Activated T-helper 2 cell treated with anti-CD3 and anti-CD28 coated beads, Interferon-gamma antibody, Interleukin-2, Interleukin-4, amounts not matched to agents 10 μg/mL and 5 μg/mL and 100 μg/mL, durations not matched to agents 14 hours and 24 hours and 36 hours (primary cell): ENCODE measurements at regions not wholly inside any gene's neighbourhood (a gene's known extent, or its start where the extent isn't known, plus 50 kb on each side); places are given as distances from the start of the nearest gene placed in this dataset.

Source experiments
- DNase-seq: peaks from one replicate; pipeline ENCODE4 v3.0.0; 2021; ENCODE audit warnings: low spot score
- H3K27ac Mint-ChIP-seq: one replicate; pipeline ENCODE4 v1.8.0; 2021; ENCODE audit warnings: mixed read lengths
- H3K27me3 Mint-ChIP-seq: one replicate; pipeline ENCODE4 v1.8.0; 2021; ENCODE audit warnings: low read depth, mixed read lengths
- H3K36me3 Mint-ChIP-seq: one replicate; pipeline ENCODE4 v1.8.0; 2021; ENCODE audit warnings: low read depth, mixed read lengths
- H3K4me1 Mint-ChIP-seq: one replicate; pipeline ENCODE4 v1.8.0; 2021; ENCODE audit warnings: low read depth, mixed read lengths
- H3K4me3 Mint-ChIP-seq: one replicate; pipeline ENCODE4 v1.8.0; 2021; ENCODE audit warnings: low read depth, mild to moderate bottlenecking, moderate library complexity, mixed read lengths
- H3K9me3 Mint-ChIP-seq: one replicate; pipeline ENCODE4 v1.8.0; 2021; ENCODE audit warnings: mixed read lengths
- intact Hi-C: fragments of 100-400 bp; cut with micrococcal nuclease; formaldehyde crosslinking; loops from one replicate; pipeline ENCODE4 v1.15.1; 2023

DNA sequence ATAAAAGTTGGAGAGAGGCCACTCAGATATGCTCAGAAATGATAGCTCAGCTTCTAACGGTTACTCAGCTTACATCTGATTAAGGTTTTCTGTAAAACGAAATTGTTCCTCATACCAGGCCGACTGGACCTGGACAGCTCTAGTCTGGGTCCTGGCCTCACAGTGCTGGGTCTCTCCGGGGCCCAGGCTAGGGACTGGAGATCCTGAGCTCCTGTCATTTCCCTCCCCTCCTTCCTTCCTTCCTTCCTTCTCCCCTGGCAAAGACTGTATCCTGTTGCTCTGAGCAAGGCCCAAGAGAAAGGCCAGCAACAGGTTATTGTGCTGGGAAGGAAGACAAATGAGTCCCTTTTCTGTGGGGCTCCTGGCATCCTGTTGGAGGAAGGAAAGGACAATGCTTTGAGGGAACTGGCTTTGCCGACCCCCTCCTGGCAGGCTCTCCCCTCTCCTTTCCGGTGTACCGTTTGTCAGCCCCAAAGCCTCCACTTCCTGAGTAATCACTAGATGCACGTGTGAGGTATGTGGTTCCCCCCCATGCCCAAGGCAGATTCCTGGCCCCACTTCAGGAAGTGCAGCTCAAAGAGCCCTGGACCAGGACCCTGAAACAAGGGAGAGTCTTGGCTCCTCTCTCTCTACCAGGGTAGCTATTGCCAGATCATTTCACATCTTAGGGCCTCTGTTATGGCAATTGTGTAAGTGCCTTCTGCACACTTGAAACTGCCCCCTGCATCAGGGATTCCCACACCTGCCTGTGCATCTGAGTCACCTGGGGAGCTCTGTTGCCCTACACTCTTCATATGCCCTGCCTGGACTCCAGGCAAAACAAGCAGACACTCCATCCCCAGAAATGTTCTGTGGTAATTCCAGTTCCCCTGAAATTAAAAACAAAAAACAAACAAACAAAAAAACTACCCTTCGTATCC lies 212.7 kb upstream of the FGGY start:
- DNase-seq: no peak
- no peaks in the 10 kb centered on the region for H3K36me3 Mint-ChIP-seq
- peak overlapping the region; percentile 48 for H3K27ac Mint-ChIP-seq
- H3K4me3 Mint-ChIP-seq: no peak overlapping the region
- no peaks in the 10 kb centered on the region for H3K9me3 Mint-ChIP-seq
- H3K4me1 Mint-ChIP-seq: peaks cover 21% of the 10 kb centered on the region
- H3K27me3 Mint-ChIP-seq: no peaks in the 10 kb centered on the region
- intact Hi-C loops: no loop called here

DNA sequence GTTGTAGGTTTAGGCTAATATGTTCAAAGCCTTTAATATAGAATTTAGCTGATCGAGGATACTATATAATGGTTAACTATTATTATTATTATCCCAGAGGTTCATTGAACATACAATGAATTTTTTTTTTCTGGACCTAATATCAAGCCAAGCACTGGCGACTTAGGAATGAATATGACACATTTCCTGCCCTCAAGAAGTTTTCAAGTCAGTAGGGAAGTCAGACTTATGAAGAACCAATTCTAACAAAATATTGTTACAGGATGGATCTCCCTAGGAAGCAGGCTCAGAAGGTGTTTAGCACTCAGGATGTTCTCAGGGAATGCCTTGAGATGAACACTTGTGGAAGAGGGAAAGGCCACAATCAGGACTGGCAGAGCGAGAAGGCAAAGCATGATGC lies 211.8 kb upstream of the FGGY start:
- no peaks in the 10 kb centered on the region for H3K36me3 Mint-ChIP-seq
- no peak overlapping the region for H3K27ac Mint-ChIP-seq
- no peak for DNase-seq
- intact Hi-C loops: no loop called here
- H3K4me3 Mint-ChIP-seq: no peak overlapping the region
- H3K9me3 Mint-ChIP-seq: no peaks in the 10 kb centered on the region
- peaks cover 12% of the 10 kb centered on the region for H3K4me1 Mint-ChIP-seq
- no peaks in the 10 kb centered on the region for H3K27me3 Mint-ChIP-seq

DNA sequence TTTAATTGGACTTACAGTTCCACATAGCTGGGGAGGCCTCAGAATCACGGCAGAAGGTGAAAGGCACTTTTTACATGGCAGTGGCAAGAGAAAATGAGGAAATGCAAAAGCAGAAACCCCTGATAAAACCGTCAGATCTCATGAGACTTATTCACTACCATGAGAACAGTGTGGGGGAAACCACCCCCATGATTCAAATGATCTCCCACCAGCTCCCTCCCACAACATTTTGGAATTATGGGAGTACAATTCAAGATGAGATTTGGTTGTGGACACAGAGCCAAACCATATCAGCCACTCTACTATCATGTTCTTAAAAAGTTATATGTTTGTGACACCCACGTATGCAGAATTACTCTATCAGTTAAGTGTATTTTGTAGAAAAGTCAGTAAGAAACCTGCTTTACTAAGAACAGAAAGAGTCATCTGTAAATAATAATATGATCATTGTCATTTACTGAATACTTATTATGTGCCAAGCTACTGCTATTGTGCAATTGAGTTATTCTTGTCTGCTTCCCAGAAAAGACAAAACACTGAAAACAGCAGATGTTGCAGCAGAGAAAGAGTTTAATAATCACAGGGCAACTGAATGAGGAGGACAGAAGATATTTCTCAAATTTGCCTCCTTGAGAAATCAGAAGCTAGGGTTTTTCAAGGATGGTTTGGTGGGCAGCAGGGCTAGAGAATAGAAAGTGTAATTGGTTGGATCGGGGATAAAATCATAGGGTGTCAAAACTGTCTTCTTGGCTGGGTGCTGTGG lies 207.7 kb upstream of the FGGY start:
- Mint-ChIP-seq H3K27ac (no peak overlapping the region), H3K36me3 (no peaks in the 10 kb centered on the region), H3K4me3 (no peak overlapping the region), H3K27me3 (peaks cover 2% of the 10 kb centered on the region), H3K9me3 (no peaks in the 10 kb centered on the region), H3K4me1 (peaks cover 18% of the 10 kb centered on the region)
- DNase-seq: no peak
- intact Hi-C loops: no loop called here

DNA sequence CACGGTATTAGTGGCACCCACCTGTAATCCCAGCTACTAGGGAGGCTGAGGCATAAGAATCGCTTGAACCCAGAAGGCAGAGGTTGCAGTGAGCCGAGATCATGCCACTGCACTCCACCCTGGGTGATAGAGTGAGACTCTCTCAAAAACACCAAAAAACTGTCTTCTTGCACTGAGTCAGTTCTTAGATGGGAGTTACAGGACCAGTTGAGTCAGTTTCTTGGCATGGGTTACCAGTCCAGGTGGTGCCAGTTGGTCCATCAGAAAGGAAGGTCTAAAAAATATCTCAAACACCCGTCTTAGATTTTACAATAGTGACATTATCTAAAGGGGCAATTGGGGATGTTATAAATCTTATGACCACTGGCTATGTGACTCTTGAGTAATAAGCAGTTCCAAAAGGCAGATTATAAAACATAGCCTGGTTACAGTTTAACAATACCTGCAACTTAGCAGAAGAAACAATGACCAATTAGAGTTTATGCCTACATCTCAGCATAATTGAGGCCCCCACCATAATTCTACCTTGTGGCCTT lies 206.9 kb upstream of the FGGY start:
- no peak overlapping the region for H3K27ac Mint-ChIP-seq
- H3K4me1 Mint-ChIP-seq: peaks cover 13% of the 10 kb centered on the region
- intact Hi-C loops: no loop called here
- no peak overlapping the region for H3K4me3 Mint-ChIP-seq
- H3K27me3 Mint-ChIP-seq: peaks cover 2% of the 10 kb centered on the region
- no peaks in the 10 kb centered on the region for H3K36me3 Mint-ChIP-seq
- no peaks in the 10 kb centered on the region for H3K9me3 Mint-ChIP-seq
- DNase-seq: no peak

DNA sequence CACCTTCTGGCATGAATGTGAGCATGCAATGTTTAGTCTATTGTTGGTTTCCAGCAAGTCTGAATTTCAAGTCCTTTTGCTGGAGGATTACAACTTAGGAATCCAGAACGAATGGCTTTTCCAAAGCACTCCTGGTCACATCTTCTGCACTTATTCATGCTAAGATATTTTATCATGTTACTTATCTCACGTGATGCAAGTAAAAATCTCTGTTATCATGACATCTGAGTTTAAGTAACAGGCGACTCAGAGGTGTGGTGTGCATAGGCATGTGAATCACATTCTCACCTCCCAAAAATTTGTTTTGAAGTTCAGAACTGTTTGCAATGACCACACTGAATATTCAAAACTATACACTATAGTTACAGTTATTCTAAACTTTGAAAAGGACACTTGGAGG lies 204.8 kb upstream of the FGGY start:
- H3K4me3 Mint-ChIP-seq: no peak overlapping the region
- H3K36me3 Mint-ChIP-seq: no peaks in the 10 kb centered on the region
- peaks cover 13% of the 10 kb centered on the region for H3K4me1 Mint-ChIP-seq
- no peak overlapping the region for H3K27ac Mint-ChIP-seq
- intact Hi-C loops: no loop called here
- no peaks in the 10 kb centered on the region for H3K9me3 Mint-ChIP-seq
- DNase-seq: no peak
- H3K27me3 Mint-ChIP-seq: peaks cover 2% of the 10 kb centered on the region

DNA sequence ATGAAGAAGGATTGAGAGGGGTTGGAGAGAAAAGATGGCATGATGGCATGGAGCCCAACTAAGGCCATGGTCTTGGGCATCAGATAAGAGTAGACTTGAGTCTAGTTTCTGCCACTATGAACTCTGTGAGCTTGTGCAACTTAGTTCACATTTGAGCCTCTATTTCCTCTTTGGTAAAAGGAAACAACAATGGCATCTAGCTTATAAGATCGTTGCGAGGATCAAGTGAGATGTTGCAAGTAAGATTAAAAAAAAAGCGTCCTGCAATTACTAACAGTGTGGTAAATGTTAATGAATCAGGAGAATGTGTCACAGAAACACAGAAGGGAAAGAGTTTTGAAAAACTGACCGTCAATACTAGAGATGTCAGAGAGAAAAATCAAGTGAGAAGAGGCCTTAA lies 202.9 kb upstream of the FGGY start:
- H3K27me3 Mint-ChIP-seq: peaks cover 5% of the 10 kb centered on the region

DNA sequence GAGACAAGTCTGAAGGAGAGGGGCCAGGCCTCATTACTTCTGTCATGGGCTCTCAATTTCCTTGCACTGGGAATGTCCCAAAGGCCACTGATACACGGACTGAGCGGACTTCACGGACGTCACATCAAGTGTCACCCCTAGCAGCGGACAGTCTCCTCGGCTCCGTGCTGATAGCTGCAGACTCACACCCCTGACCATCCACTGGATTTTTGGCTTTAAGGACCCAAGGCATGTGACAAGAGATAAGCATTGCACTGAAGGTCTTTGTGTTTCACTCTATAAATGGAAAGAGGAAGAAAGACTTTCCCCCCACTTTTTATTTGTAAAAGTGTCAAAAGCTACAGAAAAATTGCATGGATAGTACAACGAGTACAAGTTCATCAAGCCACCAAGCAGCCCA lies 200.4 kb upstream of the FGGY start:
- H3K4me1 Mint-ChIP-seq: peaks cover 15% of the 10 kb centered on the region
- H3K4me3 Mint-ChIP-seq: no peak overlapping the region
- H3K27ac Mint-ChIP-seq: no peak overlapping the region
- intact Hi-C loops: no loop called here
- no peak for DNase-seq
- H3K27me3 Mint-ChIP-seq: peaks cover 6% of the 10 kb centered on the region
- no peaks in the 10 kb centered on the region for H3K36me3 Mint-ChIP-seq
- H3K9me3 Mint-ChIP-seq: no peaks in the 10 kb centered on the region

More for the DNA sequence above, 202.9 kb upstream of the FGGY start:
- H3K4me1 Mint-ChIP-seq: peaks cover 15% of the 10 kb centered on the region
- intact Hi-C loops: no loop called here
- no peak overlapping the region for H3K27ac Mint-ChIP-seq
- H3K9me3 Mint-ChIP-seq: no peaks in the 10 kb centered on the region
- H3K36me3 Mint-ChIP-seq: no peaks in the 10 kb centered on the region
- H3K4me3 Mint-ChIP-seq: no peak overlapping the region
- DNase-seq: no peak

DNA sequence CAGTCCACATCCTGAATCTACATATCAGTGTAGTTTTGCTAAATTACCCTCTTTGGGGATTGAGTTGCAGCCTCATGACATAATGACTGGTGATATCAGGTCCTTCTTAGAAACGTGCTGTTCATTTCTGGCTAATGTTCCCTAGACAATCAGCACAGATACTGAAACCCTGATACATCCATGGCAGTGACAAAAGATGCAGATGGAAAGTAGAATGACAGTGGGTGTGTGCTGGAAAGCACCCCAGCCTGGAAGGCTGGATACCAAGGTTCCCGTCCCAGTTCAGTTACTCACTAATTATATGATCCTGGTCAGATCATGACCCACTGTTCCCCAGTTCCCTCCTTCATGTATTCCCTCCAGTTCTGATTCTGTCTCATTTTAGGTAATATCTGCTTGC lies 198.2 kb upstream of the FGGY start:
- Mint-ChIP-seq H3K27me3 (peaks cover 6% of the 10 kb centered on the region), H3K4me3 (no peak overlapping the region), H3K9me3 (no peaks in the 10 kb centered on the region), H3K36me3 (no peaks in the 10 kb centered on the region), H3K4me1 (peaks cover 6% of the 10 kb centered on the region), H3K27ac (no peak overlapping the region)
- intact Hi-C loops: no loop called here
- DNase-seq: no peak

DNA sequence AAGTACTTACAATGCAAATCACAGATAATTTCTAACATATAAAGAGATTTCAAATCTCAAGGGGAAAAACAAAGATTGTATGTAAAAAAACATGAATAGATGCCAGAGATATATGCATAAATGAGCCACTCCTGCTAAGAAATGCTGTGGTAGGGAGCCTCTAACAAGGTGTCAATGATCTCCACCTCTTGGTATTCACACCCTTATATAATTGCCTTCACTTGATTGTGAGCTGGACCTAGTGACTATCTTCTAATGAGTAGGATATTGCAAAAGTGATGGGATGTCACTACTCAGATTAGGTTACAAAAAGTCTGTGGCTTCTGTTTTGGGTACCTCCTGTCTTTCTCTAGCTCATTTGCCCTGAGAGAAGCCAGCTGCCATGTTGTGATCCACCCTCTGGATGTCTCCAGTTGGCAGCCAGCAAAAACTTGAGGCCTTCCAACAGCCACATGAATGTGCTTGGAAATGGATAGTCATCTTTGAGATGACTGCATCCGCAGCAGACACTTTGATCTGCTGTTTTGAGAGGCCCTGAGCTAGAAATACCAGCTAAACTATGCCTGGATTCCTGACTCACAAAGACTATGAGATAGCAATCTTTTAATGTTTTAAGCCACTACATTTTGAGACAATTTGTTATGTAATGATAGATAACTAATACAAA lies 196.1 kb upstream of the FGGY start:
- Mint-ChIP-seq H3K27ac (no peak overlapping the region), H3K4me3 (no peak overlapping the region), H3K9me3 (no peaks in the 10 kb centered on the region), H3K36me3 (no peaks in the 10 kb centered on the region), H3K27me3 (peaks cover 10% of the 10 kb centered on the region), H3K4me1 (peaks cover 1% of the 10 kb centered on the region)
- DNase-seq: no peak
- intact Hi-C loops: no loop called here

DNA sequence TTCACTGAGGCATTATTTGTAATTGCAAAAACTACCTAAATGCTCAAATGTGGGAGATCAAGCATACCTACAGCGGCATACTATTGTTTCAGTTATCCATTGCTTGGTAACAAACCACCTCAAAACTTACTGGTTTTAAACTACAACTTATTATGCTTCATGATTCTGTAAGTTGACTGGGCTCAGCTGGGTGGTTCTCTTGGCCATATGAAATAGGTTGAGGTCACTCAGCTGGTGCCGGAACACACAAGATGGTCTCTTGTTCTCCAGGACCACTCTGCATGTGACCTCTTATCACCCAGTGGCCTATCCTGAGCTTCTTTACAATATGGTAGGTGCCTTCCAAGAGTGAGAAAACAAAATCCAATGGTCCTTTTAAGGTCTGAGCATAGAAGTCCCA lies 195.4 kb upstream of the FGGY start:
- H3K9me3 Mint-ChIP-seq: no peaks in the 10 kb centered on the region
- intact Hi-C loops: no loop called here
- H3K27me3 Mint-ChIP-seq: peaks cover 10% of the 10 kb centered on the region
- H3K4me1 Mint-ChIP-seq: peaks cover 1% of the 10 kb centered on the region
- no peak for DNase-seq
- H3K36me3 Mint-ChIP-seq: no peaks in the 10 kb centered on the region
- no peak overlapping the region for H3K4me3 Mint-ChIP-seq
- no peak overlapping the region for H3K27ac Mint-ChIP-seq

DNA sequence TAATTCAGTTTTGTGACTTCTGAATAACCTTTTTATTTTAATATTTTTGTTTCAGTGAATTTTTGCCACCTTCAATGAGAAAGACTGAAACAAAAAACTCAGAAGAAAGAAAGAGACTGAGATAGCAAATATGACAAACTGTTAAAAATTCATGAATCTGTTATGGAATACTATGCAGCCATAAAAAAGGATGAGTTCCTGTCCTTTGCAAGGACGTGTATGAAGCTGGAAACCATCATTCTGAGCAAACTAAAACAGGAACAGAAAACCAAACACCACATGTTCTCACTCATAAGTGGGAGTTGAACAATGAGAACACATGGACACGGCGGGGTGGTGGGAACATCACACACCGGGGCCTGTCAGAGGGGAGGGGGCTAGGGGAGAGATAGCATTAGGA lies 193.4 kb upstream of the FGGY start:
- peaks cover 10% of the 10 kb centered on the region for H3K27me3 Mint-ChIP-seq
- no peak overlapping the region for H3K27ac Mint-ChIP-seq
- DNase-seq: no peak
- intact Hi-C loops: no loop called here
- no peaks in the 10 kb centered on the region for H3K9me3 Mint-ChIP-seq
- no peaks in the 10 kb centered on the region for H3K36me3 Mint-ChIP-seq
- H3K4me3 Mint-ChIP-seq: no peak overlapping the region
- H3K4me1 Mint-ChIP-seq: no peaks in the 10 kb centered on the region

DNA sequence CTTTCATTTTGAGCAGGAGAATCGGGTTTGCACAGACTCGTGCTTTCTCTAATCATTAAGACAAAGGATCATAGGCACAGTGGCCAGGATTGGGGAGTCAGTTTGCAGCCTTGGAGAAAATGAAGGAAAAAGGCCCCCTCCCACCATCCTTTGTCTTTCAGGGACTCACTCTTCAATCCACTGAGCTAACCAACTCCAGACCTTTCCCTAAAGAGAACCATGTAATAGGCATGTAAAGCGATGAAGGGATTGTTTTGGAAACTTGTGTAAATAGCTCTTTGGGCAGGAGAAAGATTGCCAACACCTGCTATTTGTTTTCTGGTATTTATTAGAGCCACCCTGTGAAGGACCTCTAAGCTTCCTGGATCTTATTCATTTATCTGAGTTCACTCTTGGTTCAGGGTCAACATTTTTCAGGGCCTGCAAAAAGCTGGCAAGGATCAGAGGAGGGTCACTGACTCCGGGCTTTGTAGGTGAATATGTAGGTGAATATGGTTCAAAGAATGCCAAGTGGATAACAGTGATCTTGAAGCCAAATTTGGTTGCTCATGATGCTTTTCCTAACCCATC lies 192.6 kb upstream of the FGGY start:
- no peak for DNase-seq
- Mint-ChIP-seq H3K36me3 (no peaks in the 10 kb centered on the region), H3K27me3 (peaks cover 4% of the 10 kb centered on the region), H3K27ac (no peak overlapping the region), H3K9me3 (no peaks in the 10 kb centered on the region), H3K4me1 (no peaks in the 10 kb centered on the region), H3K4me3 (no peak overlapping the region)
- intact Hi-C loops: no loop called here
